WI38 (cell line): ENCODE measurements at regions not wholly inside any gene's neighbourhood (a gene's known extent, or its start where the extent isn't known, plus 50 kb on each side); places are given as distances from the start of the nearest gene placed in this dataset.

Source experiments
- H3K4me3 ChIP-seq: 2 replicates; pipeline ENCODE4 v1.5.1; 2011; ENCODE audit warnings: low read depth, mild to moderate bottlenecking, control low read depth, low read length
- CTCF ChIP-seq: IDR thresholded peaks from 2 replicates; pipeline ENCODE4 v1.5.1; 2012; ENCODE audit warnings: low read depth, mild to moderate bottlenecking, control low read depth, low read length

- TF ChIP-seq CTCF: no peak
- H3K4me3 ChIP-seq: no peak overlapping the region
Observed at GRCh38 chr2:222790932-222791331, 69.9 kb upstream of the ACSL3 start.

GRCh38 chr2:222792001-222792611 lies 68.7 kb upstream of the ACSL3 start:
- TF ChIP-seq CTCF: no peak
- no peak overlapping the region for H3K4me3 ChIP-seq

DNA sequence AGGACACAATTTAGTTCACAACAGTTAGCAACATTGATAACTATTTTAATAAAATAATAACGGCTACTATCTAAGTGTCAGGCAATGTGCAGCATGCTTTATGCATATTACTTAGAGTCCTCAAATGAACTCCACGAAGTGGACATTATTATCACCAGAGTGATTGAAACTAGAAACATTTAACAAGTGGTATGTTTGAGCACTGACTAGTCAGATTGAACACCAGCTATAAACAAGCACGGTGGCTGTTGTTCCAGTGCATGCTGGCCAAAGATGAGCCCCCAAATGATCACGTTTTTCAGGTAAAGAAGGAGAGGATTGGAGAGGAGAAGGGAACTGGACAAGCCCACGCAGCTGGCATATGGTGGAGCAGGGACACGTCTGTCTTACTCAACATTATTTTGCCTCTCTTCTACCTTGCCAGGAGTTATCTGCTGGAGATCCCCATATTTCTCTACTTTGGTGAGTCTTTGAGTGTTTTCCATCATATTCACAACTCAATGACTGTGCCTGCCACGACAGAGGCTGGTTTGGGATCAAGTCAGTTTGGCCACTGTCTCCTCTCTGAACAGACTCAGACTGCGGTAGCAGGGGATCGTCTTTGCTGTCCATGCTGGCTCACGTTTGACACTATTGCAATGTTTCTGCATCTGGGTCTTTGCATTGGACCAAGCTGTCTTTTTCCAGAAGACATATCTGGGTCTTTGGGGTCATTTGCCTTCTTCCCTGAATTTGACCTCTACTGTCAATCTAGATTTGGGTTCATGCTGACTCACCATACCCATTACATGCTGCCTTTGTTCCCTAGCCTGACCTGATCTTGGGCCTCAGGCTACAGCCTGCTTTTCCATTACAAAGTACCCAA lies 66.0 kb upstream of the ACSL3 start:
- no peak overlapping the region for H3K4me3 ChIP-seq
- TF ChIP-seq CTCF: no peak

DNA sequence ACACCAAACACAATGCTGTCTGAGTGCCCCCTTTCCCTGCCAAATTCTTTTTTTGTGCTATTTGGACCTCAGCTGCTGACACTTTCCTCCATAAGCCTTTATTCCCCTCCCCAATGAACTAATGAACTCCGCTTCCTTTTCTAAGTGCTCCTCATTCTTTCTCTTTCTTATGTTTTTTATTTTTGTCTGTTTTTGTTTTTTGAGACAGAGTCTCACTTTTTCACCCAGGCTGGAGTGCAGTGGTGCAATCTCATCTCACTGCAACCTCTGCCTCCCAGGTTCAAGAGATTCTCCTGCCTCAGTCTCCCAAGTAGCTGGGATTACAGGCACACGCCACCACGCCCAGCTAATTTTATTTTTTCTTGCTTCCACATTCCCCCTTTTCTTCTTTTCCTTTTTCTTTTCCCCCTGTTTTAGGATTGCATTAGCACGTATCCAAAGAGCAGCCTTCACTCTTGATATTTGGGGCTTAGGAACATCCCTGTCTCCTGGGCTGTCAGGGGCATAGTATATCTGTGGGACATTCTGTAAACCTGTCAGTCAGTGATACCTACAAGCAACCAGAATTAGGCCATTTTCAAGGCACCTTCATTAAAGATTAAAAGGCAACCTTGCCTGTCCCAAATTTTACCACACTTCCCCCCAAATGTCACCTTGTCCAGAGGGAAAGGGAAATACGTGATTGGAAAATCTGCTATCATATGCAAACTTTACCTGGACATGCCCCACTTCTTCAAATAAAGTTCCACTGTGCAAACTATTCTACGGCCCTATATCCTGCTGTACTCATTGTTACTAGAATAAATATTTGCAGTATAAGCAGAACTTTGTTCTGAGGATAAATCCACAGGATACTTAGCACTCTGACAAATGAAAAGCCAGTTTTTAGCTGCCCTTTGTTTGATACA lies 65.1 kb upstream of the ACSL3 start:
- no peak for TF ChIP-seq CTCF

DNA sequence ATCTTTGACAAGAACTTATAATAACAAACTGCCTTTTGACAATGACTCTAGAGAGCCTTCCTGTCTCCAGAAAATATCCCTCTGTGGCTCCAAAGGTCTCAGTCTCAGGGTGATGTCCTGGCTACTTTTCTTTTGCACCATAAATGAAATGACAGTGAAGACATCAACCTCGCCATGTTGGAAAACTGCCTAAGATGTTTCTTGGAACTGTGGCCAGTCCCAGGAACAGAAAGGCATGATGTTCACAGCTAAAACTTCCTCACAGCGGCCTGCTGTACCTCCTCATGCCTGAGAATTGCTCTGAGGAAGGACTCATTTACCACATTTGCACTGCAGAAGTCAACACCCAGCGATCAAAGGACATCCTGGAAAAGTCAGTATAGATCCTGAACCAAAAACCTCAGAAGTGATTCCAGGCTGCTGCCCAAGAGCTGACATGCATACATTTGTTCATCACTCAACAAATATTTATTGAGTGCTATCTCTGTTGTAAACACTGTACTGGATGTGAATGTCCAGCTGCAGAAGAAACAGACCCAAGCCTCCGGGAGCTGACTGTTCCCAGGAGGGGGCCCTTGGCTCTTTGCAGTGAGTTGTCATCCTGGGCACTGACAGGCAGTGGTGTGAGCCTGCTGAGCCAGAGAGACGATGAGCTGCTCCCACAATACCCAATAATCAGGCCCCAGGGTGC lies 64.3 kb upstream of the ACSL3 start:
- no peak for TF ChIP-seq CTCF

More for the DNA sequence above, 65.1 kb upstream of the ACSL3 start:
- H3K4me3 ChIP-seq: no peak overlapping the region

GRCh38 chr2:222797261-222797660 lies 63.6 kb upstream of the ACSL3 start:
- peak; percentile 31; the same call in 1 of the 2 replicates for TF ChIP-seq CTCF
- no peak overlapping the region for H3K4me3 ChIP-seq

More for the DNA sequence above, 64.3 kb upstream of the ACSL3 start:
- H3K4me3 ChIP-seq: no peak overlapping the region
